IMR-90 (cell line): ENCODE measurements at regions not wholly inside any gene's neighbourhood (a gene's known extent, or its start where the extent isn't known, plus 50 kb on each side); places are given as distances from the start of the nearest gene placed in this dataset.

ENCODE experiments used
- ATAC-seq: fragments of 200-7000 bp; cut with Tn5 transposase; 2 replicates; pipeline ENCODE4 v1.9.1; 2020; ENCODE audit warnings: low read depth, mild to moderate bottlenecking, moderate library complexity
- BruUV-seq: library from RNA; stranded (reverse); fragments of 400-500 nt; replicated peaks from 2 replicates; lab custom pipeline; 2021; lab: Mats Ljungman, UMichigan
- CTCF ChIA-PET: fragments of 300-600 bp; formaldehyde crosslinking; extraction: SDS; loops from one replicate; lab custom pipeline; 2021; ENCODE audit warnings: antibody characterized with exemption; lab: Yijun Ruan, JAX
- POLR2A ChIA-PET: fragments of 300-600 bp; sonication (Branson Sonifier 250); formaldehyde crosslinking; loops from one replicate; lab custom pipeline; 2022; ENCODE audit warnings: antibody characterized with exemption; ENCODE audit not compliant: unreplicated experiment; lab: Charles Lee
- DNase-seq: peaks from one replicate; pipeline ENCODE4 v3.0.0; 2013
- H2AFZ ChIP-seq: replicated peaks from 2 replicates; pipeline ENCODE3; 2013; ENCODE audit warnings: low read length, mild to moderate bottlenecking; ENCODE audit not compliant: poor library complexity
- H2AK5ac ChIP-seq: 2 replicates; pipeline ENCODE4 v1.6.1; 2013; ENCODE audit warnings: low read depth, low read length, inconsistent platforms
- H2AK9ac ChIP-seq: replicated peaks from 2 replicates; pipeline ENCODE3; 2013; ENCODE audit warnings: mild to moderate bottlenecking, low read depth, low read length, moderate library complexity; ENCODE audit not compliant: poor library complexity
- H2BK120ac ChIP-seq: 2 replicates; pipeline ENCODE4 v1.6.1; 2013; ENCODE audit warnings: low read depth, low read length, inconsistent platforms
- H2BK15ac ChIP-seq: 3 replicates; pipeline ENCODE4 v1.6.1; 2013; ENCODE audit warnings: low read depth, low read length, inconsistent platforms
- H2BK20ac ChIP-seq: 2 replicates; pipeline ENCODE4 v1.6.1; 2013; ENCODE audit warnings: low read depth, mild to moderate bottlenecking, inconsistent platforms, low read length, moderate library complexity
- H2BK5ac ChIP-seq: 2 replicates; pipeline ENCODE4 v1.6.1; 2013; ENCODE audit warnings: mild to moderate bottlenecking, low read depth, low read length, inconsistent platforms; ENCODE audit not compliant: poor library complexity, severe bottlenecking
- H3K14ac ChIP-seq: replicated peaks from 2 replicates; pipeline ENCODE4 v1.6.1; 2013; ENCODE audit warnings: low read depth, low read length, inconsistent platforms
- H3K18ac ChIP-seq: 2 replicates; pipeline ENCODE4 v1.6.1; 2013; ENCODE audit warnings: low read depth, low read length, control low read depth
- H3K23ac ChIP-seq: 2 replicates; pipeline ENCODE4 v1.6.1; 2013; ENCODE audit warnings: low read depth, low read length, inconsistent platforms
- H3K27ac ChIP-seq: 2 replicates; pipeline ENCODE4 v1.5.1; 2013; ENCODE audit warnings: mild to moderate bottlenecking, control low read depth, low read length; ENCODE audit not compliant: insufficient read depth
- H3K27me3 ChIP-seq: 2 replicates; pipeline ENCODE4 v1.6.1; 2013; ENCODE audit warnings: low read length; ENCODE audit not compliant: control insufficient read depth, insufficient read depth
- H3K36me3 ChIP-seq: 2 replicates; pipeline ENCODE4 v1.6.1; 2013; ENCODE audit warnings: low read length, mixed read lengths; ENCODE audit not compliant: control insufficient read depth, insufficient read depth
- H3K4ac ChIP-seq: 2 replicates; pipeline ENCODE4 v1.6.1; 2013; ENCODE audit warnings: low read depth, low read length, inconsistent platforms
- H3K4me1 ChIP-seq: 2 replicates; pipeline ENCODE4 v1.6.1; 2013; ENCODE audit warnings: low read length, mixed read lengths; ENCODE audit not compliant: control insufficient read depth, insufficient read depth
- H3K4me2 ChIP-seq: 2 replicates; pipeline ENCODE4 v1.6.1; 2013; ENCODE audit warnings: low read depth, mild to moderate bottlenecking, control low read depth, low read length, moderate library complexity
- H3K4me3 ChIP-seq: 2 replicates; pipeline ENCODE4 v1.5.1; 2013; ENCODE audit warnings: low read depth, mild to moderate bottlenecking, control low read depth, low read length, moderate library complexity; ENCODE audit not compliant: insufficient read depth
- H3K56ac ChIP-seq: 2 replicates; pipeline ENCODE4 v1.6.1; 2013; ENCODE audit warnings: low read length, inconsistent platforms; ENCODE audit not compliant: insufficient read depth; ENCODE audit errors: extremely low read depth
- H3K79me1 ChIP-seq, 2 experiments: 2 replicates each; pipeline ENCODE4 v1.6.1; 2013; ENCODE audit warnings: low read length in 2 of 2, inconsistent platforms in 1 of 2, low read depth in 1 of 2
- H3K9ac ChIP-seq: 2 replicates; pipeline ENCODE4 v1.6.1; 2013; ENCODE audit warnings: low read depth, low read length, control low read depth
- H3K9me1 ChIP-seq: 2 replicates; pipeline ENCODE4 v1.6.1; 2013; ENCODE audit warnings: low read length, inconsistent platforms; ENCODE audit not compliant: insufficient read depth
- H3K9me3 ChIP-seq: 2 replicates; pipeline ENCODE4 v1.6.1; 2013; ENCODE audit warnings: low read length; ENCODE audit not compliant: control insufficient read depth, insufficient read depth
- H4K20me1 ChIP-seq: 2 replicates; pipeline ENCODE4 v1.6.1; 2013; ENCODE audit warnings: low read length, inconsistent platforms; ENCODE audit not compliant: insufficient read depth
- H4K5ac ChIP-seq: 2 replicates; pipeline ENCODE4 v1.6.1; 2013; ENCODE audit warnings: mild to moderate bottlenecking, low read depth, low read length, control low read depth
- H4K8ac ChIP-seq, 2 experiments: 2 replicates each; pipeline ENCODE4 v1.6.1; 2013; ENCODE audit warnings: low read depth in 2 of 2, low read length in 2 of 2, control low read depth in 1 of 2, inconsistent platforms in 1 of 2
- H4K91ac ChIP-seq: 2 replicates; pipeline ENCODE4 v1.6.1; 2013; ENCODE audit warnings: low read depth, low read length, inconsistent platforms; ENCODE audit not compliant: insufficient read depth
- BHLHE40 ChIP-seq: fragments of 150-350 bp; IDR thresholded peaks from 2 replicates; pipeline ENCODE4 v1.6.1; 2016; ENCODE audit warnings: mild to moderate bottlenecking, low read depth, low read length
- CEBPB ChIP-seq: IDR thresholded peaks from 2 replicates; pipeline ENCODE4 v1.6.1; 2012; ENCODE audit warnings: low read depth, low read length, improper control_type of control experiment
- CHD1 ChIP-seq: IDR thresholded peaks from 2 replicates; pipeline ENCODE4 v1.6.1; 2012; ENCODE audit warnings: low read depth, low read length, improper control_type of control experiment
- FOS ChIP-seq: fragments of 150-350 bp; IDR thresholded peaks from 2 replicates; pipeline ENCODE4 v1.6.1; 2016; ENCODE audit warnings: low read depth, low read length
- MAFK ChIP-seq: IDR thresholded peaks from 2 replicates; pipeline ENCODE4 v1.6.1; 2012; ENCODE audit warnings: low read depth, low read length, improper control_type of control experiment
- MAZ ChIP-seq: IDR thresholded peaks from 2 replicates; pipeline ENCODE4 v1.6.1; 2012; ENCODE audit warnings: low read depth, mild to moderate bottlenecking, low read length, improper control_type of control experiment, moderate library complexity, borderline replicate concordance
- MXI1 ChIP-seq: IDR thresholded peaks from 2 replicates; pipeline ENCODE4 v1.6.1; 2012; ENCODE audit warnings: low read depth, mild to moderate bottlenecking, low read length, moderate library complexity, borderline replicate concordance
- POLR2A ChIP-seq: IDR thresholded peaks from 2 replicates; pipeline ENCODE4 v1.6.1; 2012; ENCODE audit warnings: mild to moderate bottlenecking, low read depth, low read length
- RCOR1 ChIP-seq: IDR thresholded peaks from 2 replicates; pipeline ENCODE4 v1.6.1; 2012; ENCODE audit warnings: mild to moderate bottlenecking, low read length, improper control_type of control experiment; ENCODE audit not compliant: insufficient replicate concordance
- RFX5 ChIP-seq: IDR thresholded peaks from 2 replicates; pipeline ENCODE4 v1.8.0; 2012; ENCODE audit warnings: low read depth, mild to moderate bottlenecking, low read length, moderate library complexity
- SMC3 ChIP-seq: fragments of 150-350 bp; IDR thresholded peaks from 2 replicates; pipeline ENCODE4 v1.6.1; 2016; ENCODE audit warnings: low read depth, mild to moderate bottlenecking, antibody characterized with exemption, low read length, moderate library complexity
- WGBS, 2 experiments: methylation state at CpG; one replicate each; pipeline versions ENCODE4 v1.1.5 to v1.1.7; 2013; ENCODE audit warnings: missing lambda C conversion rate in 2 of 2; ENCODE audit not compliant: insufficient read length in 1 of 2; ENCODE audit errors: extremely low coverage in 2 of 2; 5-methylcytosine and 5-hydroxymethylcytosine counted together
- dilution Hi-C: fragments of 300-500 bp; cut with HindIII; formaldehyde crosslinking; loops from one replicate; pipeline ENCODE4 v1.14.3; 2018; ENCODE audit warnings: low sequenced_read_pairs; ENCODE audit not compliant: unreplicated experiment
- in situ Hi-C: fragments of 300-500 bp; cut with MboI; formaldehyde crosslinking; loops from 3 replicates; pipeline ENCODE4 v1.14.3; 2019; ENCODE audit warnings: low sequenced_read_pairs, inconsistent platforms, mixed read lengths
- intact Hi-C: fragments of 100-400 bp; cut with micrococcal nuclease; formaldehyde crosslinking; loops from 2 replicates; pipeline ENCODE4 v1.10.0; 2022
- TF ChIP-seq, protein P1 (sequence below): conservative IDR thresholded peaks from 2 replicates; pipeline ENCODE4 v1.5.1; 2012; ENCODE audit warnings: mild to moderate bottlenecking, low read depth, low read length, improper control_type of control experiment
- TF ChIP-seq, protein P2 (sequence below): fragments of 150-350 bp; IDR thresholded peaks from 2 replicates; pipeline ENCODE4 v1.6.1; 2016; ENCODE audit warnings: low read depth, mild to moderate bottlenecking, low read length, moderate library complexity, borderline replicate concordance
- TF ChIP-seq, protein P3 (sequence below): fragments of 150-350 bp; IDR thresholded peaks from 2 replicates; pipeline ENCODE4 v1.6.1; 2017; ENCODE audit warnings: mild to moderate bottlenecking, antibody characterized with exemption, low read length, low read depth

DNA sequence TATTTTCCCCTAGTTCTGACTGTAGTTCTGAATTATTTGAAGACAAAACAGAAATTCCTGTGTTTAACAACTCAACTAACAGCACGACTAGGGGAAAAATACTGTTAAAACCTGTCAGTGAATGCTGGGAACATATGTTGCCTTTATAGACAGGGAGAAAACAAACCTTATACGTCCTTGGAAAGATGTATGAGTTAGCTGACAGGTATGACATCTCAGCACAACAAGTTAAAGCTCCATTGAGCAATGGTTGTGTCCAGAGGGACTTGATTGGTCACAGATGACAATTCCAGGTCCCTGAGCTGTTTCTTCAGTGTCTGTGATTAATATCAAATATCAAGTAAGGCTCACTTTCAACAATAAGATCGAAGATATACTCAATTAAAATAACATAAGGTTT lies 58.2 kb upstream of the DDIT4L start:
- H3K4me1 ChIP-seq: no peaks in the 10 kb centered on the region
- dilution Hi-C loops (no loop called here), intact Hi-C loops (no loop called here), in situ Hi-C loops (loop anchor here (25.0 kb wide), 1 partner anchor 111 kb away; no protein-coding TSS in a partner anchor)
- no peak overlapping the region for H3K14ac ChIP-seq
- ATAC-seq (no peak), DNase-seq (no peak)
- H2BK5ac ChIP-seq: no peak overlapping the region
- no peak overlapping the region for H3K56ac ChIP-seq
- H3K4me3 ChIP-seq: no peak overlapping the region
- no peak overlapping the region for H3K9ac ChIP-seq
- TF ChIP-seq MAZ: no peak
- no peak for TF ChIP-seq POLR2A
- no peak for TF ChIP-seq RCOR1
- no peak for TF ChIP-seq MAFK
- TF ChIP-seq RFX5: no peak
- TF ChIP-seq SMC3: no peak
- TF ChIP-seq, protein P1, sequence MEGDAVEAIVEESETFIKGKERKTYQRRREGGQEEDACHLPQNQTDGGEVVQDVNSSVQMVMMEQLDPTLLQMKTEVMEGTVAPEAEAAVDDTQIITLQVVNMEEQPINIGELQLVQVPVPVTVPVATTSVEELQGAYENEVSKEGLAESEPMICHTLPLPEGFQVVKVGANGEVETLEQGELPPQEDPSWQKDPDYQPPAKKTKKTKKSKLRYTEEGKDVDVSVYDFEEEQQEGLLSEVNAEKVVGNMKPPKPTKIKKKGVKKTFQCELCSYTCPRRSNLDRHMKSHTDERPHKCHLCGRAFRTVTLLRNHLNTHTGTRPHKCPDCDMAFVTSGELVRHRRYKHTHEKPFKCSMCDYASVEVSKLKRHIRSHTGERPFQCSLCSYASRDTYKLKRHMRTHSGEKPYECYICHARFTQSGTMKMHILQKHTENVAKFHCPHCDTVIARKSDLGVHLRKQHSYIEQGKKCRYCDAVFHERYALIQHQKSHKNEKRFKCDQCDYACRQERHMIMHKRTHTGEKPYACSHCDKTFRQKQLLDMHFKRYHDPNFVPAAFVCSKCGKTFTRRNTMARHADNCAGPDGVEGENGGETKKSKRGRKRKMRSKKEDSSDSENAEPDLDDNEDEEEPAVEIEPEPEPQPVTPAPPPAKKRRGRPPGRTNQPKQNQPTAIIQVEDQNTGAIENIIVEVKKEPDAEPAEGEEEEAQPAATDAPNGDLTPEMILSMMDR: no peak
- TF ChIP-seq CEBPB: no peak
- TF ChIP-seq BHLHE40: no peak
- no peak for TF ChIP-seq CHD1
- TF ChIP-seq, protein P2, sequence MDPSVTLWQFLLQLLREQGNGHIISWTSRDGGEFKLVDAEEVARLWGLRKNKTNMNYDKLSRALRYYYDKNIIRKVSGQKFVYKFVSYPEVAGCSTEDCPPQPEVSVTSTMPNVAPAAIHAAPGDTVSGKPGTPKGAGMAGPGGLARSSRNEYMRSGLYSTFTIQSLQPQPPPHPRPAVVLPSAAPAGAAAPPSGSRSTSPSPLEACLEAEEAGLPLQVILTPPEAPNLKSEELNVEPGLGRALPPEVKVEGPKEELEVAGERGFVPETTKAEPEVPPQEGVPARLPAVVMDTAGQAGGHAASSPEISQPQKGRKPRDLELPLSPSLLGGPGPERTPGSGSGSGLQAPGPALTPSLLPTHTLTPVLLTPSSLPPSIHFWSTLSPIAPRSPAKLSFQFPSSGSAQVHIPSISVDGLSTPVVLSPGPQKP: no peak
- no peak for TF ChIP-seq MXI1
- TF ChIP-seq, protein P3, sequence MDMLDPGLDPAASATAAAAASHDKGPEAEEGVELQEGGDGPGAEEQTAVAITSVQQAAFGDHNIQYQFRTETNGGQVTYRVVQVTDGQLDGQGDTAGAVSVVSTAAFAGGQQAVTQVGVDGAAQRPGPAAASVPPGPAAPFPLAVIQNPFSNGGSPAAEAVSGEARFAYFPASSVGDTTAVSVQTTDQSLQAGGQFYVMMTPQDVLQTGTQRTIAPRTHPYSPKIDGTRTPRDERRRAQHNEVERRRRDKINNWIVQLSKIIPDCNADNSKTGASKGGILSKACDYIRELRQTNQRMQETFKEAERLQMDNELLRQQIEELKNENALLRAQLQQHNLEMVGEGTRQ: no peak
- no peak for TF ChIP-seq FOS
- no peaks in the 10 kb centered on the region for H3K9me3 ChIP-seq
- no peak overlapping the region for H4K5ac ChIP-seq
- no peak overlapping the region for H4K91ac ChIP-seq
- BruUV-seq: no TSS peak
- H2AFZ ChIP-seq: no peak overlapping the region
- H3K23ac ChIP-seq: no peak overlapping the region
- H3K27ac ChIP-seq: no peak overlapping the region
- WGBS, 2 experiments: no CpG with 5 or more reads among the region's 3 CpGs
- H3K79me1 ChIP-seq: no peaks in the 10 kb centered on the region
- no peaks in the 10 kb centered on the region for H3K36me3 ChIP-seq
- H3K27me3 ChIP-seq: no peaks in the 10 kb centered on the region
- no peaks in the 10 kb centered on the region for H3K9me1 ChIP-seq
- H4K20me1 ChIP-seq: no peaks in the 10 kb centered on the region
- no peak overlapping the region for H2BK20ac ChIP-seq
- POLR2A ChIA-PET: no interaction called here
- H3K4ac ChIP-seq: no peak overlapping the region
- no peak overlapping the region for H3K18ac ChIP-seq
- H2BK15ac ChIP-seq: no peak overlapping the region
- H2AK5ac ChIP-seq: no peak overlapping the region
- CTCF ChIA-PET: no interaction called here
- H3K4me2 ChIP-seq: no peak overlapping the region
- H2AK9ac ChIP-seq: no peak overlapping the region
- no peak overlapping the region for H4K8ac ChIP-seq
- no peak overlapping the region for H2BK120ac ChIP-seq
